Endothelial cell of umbilical vein (primary cell): ENCODE measurements at regions not wholly inside any gene's neighbourhood (a gene's known extent, or its start where the extent isn't known, plus 50 kb on each side); places are given as distances from the start of the nearest gene placed in this dataset.

Source experiments
- BruUV-seq: library from RNA; stranded (reverse); fragments of 400-500 nt; replicated peaks from 2 replicates; lab custom pipeline; 2021; lab: Mats Ljungman, UMichigan
- CTCF ChIA-PET: fragments of 300-600, 350-600 bp; sonication (Branson Sonifier 250); formaldehyde crosslinking; loops from one replicate; lab custom pipeline; 2021; ENCODE audit warnings: antibody characterized with exemption, inconsistent platforms; lab: Charles Lee
- POLR2A ChIA-PET: fragments of 300-600, 350-600 bp; sonication (Branson Sonifier 250); formaldehyde crosslinking; loops from one replicate; lab custom pipeline; 2021; ENCODE audit warnings: antibody characterized with exemption, inconsistent platforms; lab: Charles Lee
- DNase-seq: peaks from one replicate; pipeline ENCODE4 v3.0.0-alpha.2; 2011; ENCODE audit warnings: low read depth, low spot score
- FAIRE-seq: peaks from 2 replicates; lab custom pipeline; 2011; peaks lifted over from hg19 to GRCh38; lab: Jason Lieb, UNC
- H2AFZ ChIP-seq: 2 replicates; pipeline ENCODE4 v1.6.0; 2012; ENCODE audit warnings: low read depth, low read length, control low read depth, inconsistent platforms
- H3K27ac ChIP-seq: 2 replicates; pipeline ENCODE4 v1.5.1; 2011; ENCODE audit warnings: low read depth, mild to moderate bottlenecking, control low read depth, low read length, moderate library complexity; ENCODE audit not compliant: insufficient read depth
- H3K27me3 ChIP-seq, 2 experiments: 2 replicates each; pipeline versions ENCODE4 v1.6.0 to v1.6.1; 2011; ENCODE audit warnings: low read length in 2 of 2, mixed read lengths in 1 of 2; ENCODE audit not compliant: control insufficient read depth in 2 of 2, insufficient read depth in 2 of 2
- H3K36me3 ChIP-seq, 2 experiments: 2 replicates in 1 of 2; 3 replicates in 1 of 2; pipeline ENCODE4 v1.5.1; 2011; ENCODE audit warnings: low read length in 2 of 2, mild to moderate bottlenecking in 1 of 2, moderate library complexity in 1 of 2; ENCODE audit not compliant: control insufficient read depth in 2 of 2, insufficient read depth in 2 of 2; ENCODE audit errors: extremely low read depth in 1 of 2
- H3K4me1 ChIP-seq: 3 replicates; pipeline ENCODE4 v1.5.1; 2011; ENCODE audit warnings: mild to moderate bottlenecking, low read length; ENCODE audit not compliant: control insufficient read depth, insufficient read depth; ENCODE audit errors: extremely low read depth
- H3K4me2 ChIP-seq: 2 replicates; pipeline ENCODE4 v1.6.1; 2011; ENCODE audit warnings: low read length, control low read depth, mixed read lengths; ENCODE audit not compliant: insufficient read depth
- H3K4me3 ChIP-seq, 3 experiments: fragments of 200-600 bp in 1 of 3; sonication (generic), shearing (Covaris generic) in 1 of 3; replicated peaks in 1 of 3; 2 replicates each; pipeline ENCODE4 v1.5.1; 2011 to 2016; ENCODE audit warnings: control low read depth in 3 of 3, low read length in 3 of 3, mild to moderate bottlenecking in 2 of 3, inconsistent platforms in 1 of 3, low read depth in 1 of 3, moderate library complexity in 1 of 3; ENCODE audit not compliant: insufficient read depth in 1 of 3
- H3K79me2 ChIP-seq: 2 replicates; pipeline ENCODE4 v1.6.0; 2012; ENCODE audit warnings: low read length, inconsistent platforms; ENCODE audit not compliant: control insufficient read depth, insufficient read depth
- H3K9ac ChIP-seq: replicated peaks from 2 replicates; pipeline ENCODE3; 2011; ENCODE audit warnings: low read length, control low read depth; ENCODE audit not compliant: insufficient read depth; ENCODE audit errors: extremely low read depth
- H3K9me1 ChIP-seq: replicated peaks from 3 replicates; pipeline ENCODE4 v1.6.0; 2011; ENCODE audit warnings: mild to moderate bottlenecking, low read length; ENCODE audit not compliant: control insufficient read depth, insufficient read depth; ENCODE audit errors: extremely low read depth
- H3K9me3 ChIP-seq: replicated peaks from 2 replicates; pipeline ENCODE4 v1.5.1; 2012; ENCODE audit warnings: low read length, inconsistent platforms; ENCODE audit not compliant: control insufficient read depth, insufficient read depth
- H4K20me1 ChIP-seq: replicated peaks from 2 replicates; pipeline ENCODE3; 2011; ENCODE audit warnings: mild to moderate bottlenecking, low read length; ENCODE audit not compliant: control insufficient read depth, insufficient read depth; ENCODE audit errors: extremely low read depth
- CTCF ChIP-seq, 2 donors: IDR thresholded peaks; 1 replicate in 1 of 2; 2 replicates in 1 of 2; pipeline ENCODE4 v1.5.1; 2011; ENCODE audit warnings: low read length in 2 of 2, mild to moderate bottlenecking in 2 of 2, moderate library complexity in 2 of 2, control low read depth in 1 of 2, inconsistent platforms in 1 of 2, low read depth in 1 of 2; ENCODE audit not compliant: insufficient read depth in 1 of 2; ENCODE audit errors: extremely low read depth in 1 of 2
- EZH2 ChIP-seq: IDR thresholded peaks from 2 replicates; pipeline ENCODE4 v1.6.1; 2012; ENCODE audit warnings: borderline replicate concordance, low read depth, mild to moderate bottlenecking, moderate library complexity, low read length, inconsistent platforms; ENCODE audit not compliant: severe bottlenecking
- FOS ChIP-seq: IDR thresholded peaks from 2 replicates; pipeline ENCODE4 v1.6.1; 2011; ENCODE audit warnings: mild to moderate bottlenecking, low read length, moderate library complexity, borderline replicate concordance; ENCODE audit not compliant: insufficient read depth
- GATA2 ChIP-seq: IDR thresholded peaks from 2 replicates; pipeline ENCODE4 v1.7.0; 2011; ENCODE audit warnings: low read depth, mild to moderate bottlenecking, moderate library complexity, mixed read lengths, low read length; ENCODE audit not compliant: insufficient read length, insufficient read depth
- JUN ChIP-seq: IDR thresholded peaks from 2 replicates; pipeline ENCODE4 v1.6.1; 2011; ENCODE audit warnings: borderline replicate concordance, low read depth; ENCODE audit not compliant: insufficient read length, insufficient read depth
- MAX ChIP-seq: IDR thresholded peaks from 2 replicates; pipeline ENCODE4 v1.6.1; 2011; ENCODE audit not compliant: insufficient read depth, insufficient read length
- MYC ChIP-seq: IDR thresholded peaks from one replicate; pipeline ENCODE4 v1.6.1; 2011; ENCODE audit warnings: mild to moderate bottlenecking, low read depth, low read length
- POLR2A ChIP-seq: IDR thresholded peaks from 2 replicates; pipeline ENCODE4 v1.6.1; 2012; ENCODE audit warnings: low read depth, mild to moderate bottlenecking, control low read depth, low read length
- POLR2AphosphoS5 ChIP-seq: IDR thresholded peaks from 2 replicates; pipeline ENCODE4 v1.6.1; 2012; ENCODE audit warnings: low read depth, mild to moderate bottlenecking, control low read depth, low read length, moderate library complexity; ENCODE audit not compliant: insufficient read depth
- dilution Hi-C: fragments of 300-500 bp; cut with MboI; formaldehyde crosslinking; loops from one replicate; pipeline ENCODE4 v1.15.0; 2019; ENCODE audit warnings: low sequenced_read_pairs; ENCODE audit not compliant: extremely low pct_ligation_motif_present
- intact Hi-C: fragments of 100-400 bp; cut with micrococcal nuclease; formaldehyde crosslinking; loops from one replicate; pipeline ENCODE4 v1.10.0; 2022

GRCh38 chr18:78390952-78391348 is 588.7 kb upstream of the SALL3 start:
- H3K79me2 ChIP-seq = no peaks in the 10 kb centered on the region
- CTCF ChIA-PET = no interaction called here
- H3K4me2 ChIP-seq = no peak overlapping the region
- H3K36me3 ChIP-seq = no peaks in the 10 kb centered on the region
- POLR2A ChIA-PET = no interaction called here
- TF ChIP-seq GATA2 (no peak), JUN (no peak), CTCF (IDR thresholded peaks at IDR 0.05; ENCODE audit: extremely low read depth in 1 of 2, insufficient read depth in 1 of 2, low read depth in 1 of 2, low read length in 2 of 2) (no peak), MAX (no peak), MYC (no peak), FOS (no peak), EZH2 (no peak), POLR2A (no peak), POLR2AphosphoS5 (no peak)
- no peak overlapping the region for H3K4me3 ChIP-seq
- no peak for FAIRE-seq
- no peak overlapping the region for H2AFZ ChIP-seq
- no TSS peak for BruUV-seq
- H3K9me1 ChIP-seq = no peaks in the 10 kb centered on the region
- intact Hi-C loops = no loop called here
- no peaks in the 10 kb centered on the region for H3K4me1 ChIP-seq
- no peak overlapping the region for H3K27ac ChIP-seq
- dilution Hi-C loops = no loop called here
- peaks cover 6% of the 10 kb centered on the region for H3K9me3 ChIP-seq
- no peaks in the 10 kb centered on the region for H3K27me3 ChIP-seq
- no peaks in the 10 kb centered on the region for H4K20me1 ChIP-seq
- H3K9ac ChIP-seq = no peak overlapping the region
- DNase-seq = no peak
